Neural progenitor cell (in vitro differentiated cells): ENCODE measurements at regions not wholly inside any gene's neighbourhood (a gene's known extent, or its start where the extent isn't known, plus 50 kb on each side); places are given as distances from the start of the nearest gene placed in this dataset.

Experiments used
- CTCF ChIP-seq: fragments of 200-600 bp; sonication (generic); IDR thresholded peaks from 2 replicates; pipeline ENCODE4 v1.5.1; 2017; ENCODE audit warnings: antibody characterized with exemption, mild to moderate bottlenecking
- EZH2phosphoT487 ChIP-seq: fragments of 200-600 bp; sonication (generic); IDR thresholded peaks from 2 replicates; pipeline ENCODE4 v1.6.1; 2017; ENCODE audit warnings: antibody characterized with exemption

GRCh38 chr1:188903241-188903640 lies 1574.4 kb downstream of the BRINP3 start:
- TF ChIP-seq CTCF (no peak), EZH2phosphoT487 (no peak)
